Right lobe of liver (tissue), 4 donors: ENCODE measurements at regions not wholly inside any gene's neighbourhood (a gene's known extent, or its start where the extent isn't known, plus 50 kb on each side); places are given as distances from the start of the nearest gene placed in this dataset.

Source experiments
- POLR2A ChIP-seq: fragments of 450-650 bp; IDR thresholded peaks from one replicate; pipeline ENCODE4 v1.6.1; 2017; ENCODE audit warnings: antibody characterized with exemption, mild to moderate bottlenecking
- TF ChIP-seq, protein P1 (sequence below), 4 donors: fragments of 200-600 bp in 3 of 4; fragments of 450-650 bp in 1 of 4; IDR thresholded peaks; one replicate each; pipeline versions ENCODE4 v1.5.1 to v1.8.0; 2016 to 2022; ENCODE audit warnings: antibody characterized with exemption in 4 of 4, mild to moderate bottlenecking in 2 of 4
- donor health status: DM: no; HTN: no; CAD: no.
- donor health status: DM: no; HTN: no; CAD: no.
- donor health status: DM: no; HTN: yes; CAD: no.

- TF ChIP-seq, protein P1, sequence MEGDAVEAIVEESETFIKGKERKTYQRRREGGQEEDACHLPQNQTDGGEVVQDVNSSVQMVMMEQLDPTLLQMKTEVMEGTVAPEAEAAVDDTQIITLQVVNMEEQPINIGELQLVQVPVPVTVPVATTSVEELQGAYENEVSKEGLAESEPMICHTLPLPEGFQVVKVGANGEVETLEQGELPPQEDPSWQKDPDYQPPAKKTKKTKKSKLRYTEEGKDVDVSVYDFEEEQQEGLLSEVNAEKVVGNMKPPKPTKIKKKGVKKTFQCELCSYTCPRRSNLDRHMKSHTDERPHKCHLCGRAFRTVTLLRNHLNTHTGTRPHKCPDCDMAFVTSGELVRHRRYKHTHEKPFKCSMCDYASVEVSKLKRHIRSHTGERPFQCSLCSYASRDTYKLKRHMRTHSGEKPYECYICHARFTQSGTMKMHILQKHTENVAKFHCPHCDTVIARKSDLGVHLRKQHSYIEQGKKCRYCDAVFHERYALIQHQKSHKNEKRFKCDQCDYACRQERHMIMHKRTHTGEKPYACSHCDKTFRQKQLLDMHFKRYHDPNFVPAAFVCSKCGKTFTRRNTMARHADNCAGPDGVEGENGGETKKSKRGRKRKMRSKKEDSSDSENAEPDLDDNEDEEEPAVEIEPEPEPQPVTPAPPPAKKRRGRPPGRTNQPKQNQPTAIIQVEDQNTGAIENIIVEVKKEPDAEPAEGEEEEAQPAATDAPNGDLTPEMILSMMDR (IDR thresholded peaks at IDR 0.05), result no peak
- no peak for TF ChIP-seq POLR2A
Observed at GRCh38 chr14:41000350-41000749, 606.3 kb upstream of the LRFN5 start.
